HUDEP-2 (cell line): ENCODE measurements at regions not wholly inside any gene's neighbourhood (a gene's known extent, or its start where the extent isn't known, plus 50 kb on each side); places are given as distances from the start of the nearest gene placed in this dataset.
"Not testable (repeated sequence)": the region's sequence is repeated elsewhere in the genome, so short reads cannot be mapped to it uniquely, and the experiment has no call there.

ENCODE experiments used
- DNase-seq, 76 experiments: peaks; one replicate each; lab custom pipeline; 2025; ENCODE audit not compliant: unreplicated experiment in 76 of 76; lab: John Stamatoyannopoulos, UW

GRCh38 chr22:33971561-33971961 lies 51.3 kb upstream of the LARGE1 start:
- no peak for DNase-seq

GRCh38 chr22:33975841-33976240 lies 55.6 kb upstream of the LARGE1 start:
- DNase-seq, result no peak

DNA sequence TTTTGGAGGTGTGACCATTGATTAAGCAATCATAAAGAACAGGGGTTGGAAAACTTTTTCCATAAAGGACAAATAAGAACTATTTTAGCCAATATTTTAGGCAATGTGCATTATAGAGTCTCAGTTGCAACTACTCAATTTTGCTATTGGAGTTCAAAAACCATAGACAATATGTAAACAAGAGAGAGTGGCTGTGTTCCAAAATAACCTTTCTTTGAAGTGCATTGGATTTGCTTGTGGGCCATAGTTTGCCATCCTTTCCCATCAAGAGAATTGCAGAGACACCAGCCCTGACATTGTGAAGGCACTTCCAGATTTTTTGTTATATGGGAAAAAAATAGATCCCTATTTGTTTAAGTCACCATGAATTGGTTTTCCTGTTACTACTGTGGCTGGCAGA lies 63.3 kb upstream of the LARGE1 start:
- DNase-seq, result no peak

- DNase-seq, result no peak
Observed at GRCh38 chr22:33984211-33984610, 63.9 kb upstream of the LARGE1 start.

- DNase-seq, result no peak
Observed at GRCh38 chr22:33984656-33985285, 64.5 kb upstream of the LARGE1 start.

GRCh38 chr22:33985506-33985905 lies 65.2 kb upstream of the LARGE1 start:
- no peak for DNase-seq

- DNase-seq, result no peak
Observed at GRCh38 chr22:33986167-33986771, 66.0 kb upstream of the LARGE1 start.

DNA sequence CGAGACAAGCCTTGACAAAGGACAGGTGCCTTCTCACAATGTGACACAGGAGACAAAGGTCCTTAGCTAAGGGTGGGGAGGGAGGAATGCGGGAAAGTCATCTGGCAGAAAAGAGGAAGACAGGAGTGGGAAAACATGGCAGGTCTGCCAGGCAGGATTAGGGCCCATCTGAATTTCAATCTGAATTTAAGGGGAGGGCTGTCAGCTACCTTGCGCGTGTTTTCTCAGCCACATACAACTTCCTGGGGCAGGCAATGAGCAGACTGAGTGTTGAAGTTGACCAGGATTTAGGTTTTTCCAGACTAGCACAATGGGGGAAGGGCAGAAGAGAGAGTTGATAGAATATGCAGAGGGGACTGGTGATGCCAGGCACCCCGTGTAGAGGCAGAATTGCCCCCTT lies 66.7 kb upstream of the LARGE1 start:
- DNase-seq, result no peak

GRCh38 chr22:33989263-33989662 lies 69.0 kb upstream of the LARGE1 start:
- not testable (repeated sequence) for DNase-seq

DNA sequence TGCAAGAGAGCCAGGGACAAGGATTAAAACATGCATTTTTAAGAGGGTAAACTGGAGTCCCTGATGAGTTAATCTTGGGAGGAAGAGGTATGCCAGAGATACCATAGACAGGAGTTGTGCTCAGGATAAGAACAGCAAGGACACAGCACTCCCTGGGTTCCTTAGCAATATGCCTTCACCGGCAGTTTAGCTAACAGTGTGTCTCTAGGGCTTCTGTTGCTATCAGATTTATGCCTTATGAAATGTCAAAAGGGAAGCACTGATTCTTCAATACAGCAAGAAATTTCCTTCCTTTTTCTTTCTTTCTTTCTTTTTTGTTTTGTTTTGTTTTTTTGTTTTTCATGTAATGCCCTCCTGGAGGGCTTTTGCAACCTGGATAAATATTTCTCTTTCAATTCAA lies 71.3 kb upstream of the LARGE1 start:
- DNase-seq, result no peak

- DNase-seq, result no peak
Observed at GRCh38 chr22:33996824-33997223, 76.5 kb upstream of the LARGE1 start.

DNA sequence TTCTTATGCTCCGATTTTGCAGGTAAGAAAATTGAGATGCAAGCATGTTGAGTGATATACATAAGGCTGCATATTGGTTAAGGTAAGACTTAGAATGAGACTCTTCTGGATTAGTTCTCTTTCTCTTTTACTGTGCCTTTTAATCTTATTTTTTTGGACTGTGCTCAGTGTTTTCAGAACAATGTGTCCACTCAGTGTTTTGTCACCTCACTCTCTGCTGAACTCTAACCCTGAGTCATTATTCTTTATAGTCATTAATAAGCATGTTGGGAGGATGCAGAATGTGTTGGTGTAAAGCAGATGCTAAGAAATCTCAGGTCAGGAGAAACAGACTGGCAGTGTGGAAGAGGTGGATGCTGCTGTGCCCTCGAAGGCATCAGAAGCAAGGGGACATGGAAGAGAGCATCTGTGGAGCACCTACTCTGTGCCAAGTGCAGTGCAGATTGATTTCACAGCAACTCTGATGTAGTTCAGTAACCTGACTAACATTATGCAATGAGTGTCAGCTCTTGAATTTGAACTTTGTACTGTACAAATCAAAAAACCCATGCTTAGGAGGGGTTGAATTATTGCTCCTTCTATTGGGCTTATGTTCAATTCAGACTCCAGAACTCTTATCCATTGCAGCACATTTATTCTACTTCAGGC lies 80.7 kb upstream of the LARGE1 start:
- no peak for DNase-seq

DNA sequence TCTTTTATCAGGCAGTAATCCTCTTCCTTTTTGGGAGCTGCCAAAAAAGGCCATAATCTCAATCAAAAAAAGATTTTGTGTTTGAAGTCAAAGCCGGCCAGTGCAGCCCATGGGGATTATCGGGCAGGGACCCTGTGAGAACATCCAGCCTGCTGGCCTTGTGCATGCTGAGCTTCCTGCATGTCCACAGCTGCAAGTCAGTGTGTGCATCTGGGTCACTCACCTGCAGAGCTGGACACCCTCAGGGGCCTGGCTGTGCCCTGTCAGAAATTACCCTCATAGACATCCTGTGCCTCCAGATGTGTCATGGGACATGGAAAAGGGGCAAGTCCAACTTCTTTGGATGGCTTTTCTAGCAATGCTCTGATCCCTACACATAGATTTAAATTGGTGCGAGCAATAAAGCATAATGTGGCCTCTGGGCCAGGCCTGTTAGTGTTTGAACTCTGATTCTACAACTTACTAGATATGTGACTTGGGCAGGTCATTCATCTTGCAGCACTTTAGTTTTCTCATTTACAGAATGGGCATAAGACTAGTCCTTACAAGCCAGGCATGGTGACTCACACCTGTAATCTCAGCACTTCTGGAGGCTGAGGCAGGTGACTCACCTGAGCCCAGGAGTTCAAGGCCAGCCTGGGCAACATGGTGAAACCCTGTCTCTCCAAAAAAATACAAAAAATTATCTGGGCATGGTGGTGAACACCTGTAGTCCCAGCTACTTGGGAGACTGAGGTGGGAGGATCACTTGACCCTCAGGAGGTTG lies 81.6 kb upstream of the LARGE1 start:
- DNase-seq, result no peak

- no peak for DNase-seq
Observed at GRCh38 chr22:34004058-34004457, 83.8 kb upstream of the LARGE1 start.

DNA sequence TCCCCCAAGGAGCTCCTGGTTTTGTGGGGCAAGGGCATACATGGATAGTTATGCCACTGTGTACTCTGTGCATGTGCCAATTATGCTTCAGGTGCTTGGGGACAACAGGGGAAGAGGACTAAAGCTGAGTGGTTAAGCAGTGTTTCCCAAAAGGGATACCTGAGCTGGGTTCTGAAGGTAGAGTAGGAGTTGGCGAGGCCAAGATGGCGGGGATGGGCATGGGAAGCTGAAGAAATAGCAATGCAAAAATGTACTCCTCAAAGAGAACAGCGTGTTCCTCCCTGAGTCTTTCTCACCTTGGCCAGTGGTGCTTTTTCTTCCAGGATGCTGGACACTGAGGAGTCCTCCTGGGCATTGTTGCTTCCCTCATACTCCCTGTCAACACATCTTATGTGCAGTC lies 90.0 kb upstream of the LARGE1 start:
- DNase-seq, result no peak

- DNase-seq, result no peak
Observed at GRCh38 chr22:34015642-34016041, 95.4 kb upstream of the LARGE1 start.

DNA sequence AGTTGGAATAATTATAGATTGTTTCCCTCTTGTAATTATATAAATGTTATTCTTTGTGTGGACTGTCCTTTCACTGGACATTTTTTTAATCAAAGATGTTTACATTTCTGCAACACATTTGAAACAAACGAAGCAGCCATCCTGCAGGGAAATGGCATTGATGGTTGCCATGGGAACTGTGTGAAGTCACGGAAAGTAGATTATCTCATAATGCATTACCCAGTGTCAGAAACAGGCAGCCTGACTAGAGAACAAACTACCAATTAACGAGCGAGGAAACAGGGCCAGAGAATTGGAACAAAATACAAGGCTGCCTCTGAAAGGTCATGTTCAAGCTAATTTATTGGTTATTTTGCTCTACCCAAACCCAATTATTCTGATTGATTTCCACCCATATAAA lies 96.9 kb upstream of the LARGE1 start:
- no peak for DNase-seq

DNA sequence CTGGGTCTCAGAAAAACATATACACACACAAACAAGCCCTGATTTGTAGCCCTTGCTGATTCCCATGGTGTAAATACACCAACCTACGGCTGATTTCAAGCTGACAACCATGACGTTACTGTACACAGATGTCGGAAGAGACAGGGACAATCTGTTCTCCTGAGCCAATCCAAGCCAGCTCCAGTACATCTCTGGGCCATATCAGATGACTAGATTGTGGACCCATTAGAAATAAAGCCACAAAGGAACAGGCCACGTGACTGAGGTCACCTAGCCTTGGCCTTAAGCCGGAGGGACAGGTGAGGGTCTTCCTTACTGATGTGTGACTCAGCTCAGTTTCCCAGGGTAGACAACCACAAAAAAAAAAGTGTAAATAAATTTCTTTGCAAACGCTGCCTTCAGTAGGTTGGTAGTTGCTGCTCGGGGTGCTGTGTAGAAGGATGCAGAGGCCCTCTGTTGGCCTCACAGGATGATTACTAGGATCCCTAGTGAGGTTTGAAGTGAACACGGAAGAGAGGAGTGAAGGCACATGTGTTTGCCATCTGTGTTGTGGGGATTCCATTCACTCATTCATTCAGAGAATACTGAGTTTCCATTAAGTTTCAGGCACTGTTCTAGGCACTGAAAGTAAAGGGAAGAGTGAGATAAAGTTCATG lies 99.0 kb upstream of the LARGE1 start:
- no peak for DNase-seq

GRCh38 chr22:34035209-34035608 lies 114.9 kb upstream of the LARGE1 start:
- no peak for DNase-seq

DNA sequence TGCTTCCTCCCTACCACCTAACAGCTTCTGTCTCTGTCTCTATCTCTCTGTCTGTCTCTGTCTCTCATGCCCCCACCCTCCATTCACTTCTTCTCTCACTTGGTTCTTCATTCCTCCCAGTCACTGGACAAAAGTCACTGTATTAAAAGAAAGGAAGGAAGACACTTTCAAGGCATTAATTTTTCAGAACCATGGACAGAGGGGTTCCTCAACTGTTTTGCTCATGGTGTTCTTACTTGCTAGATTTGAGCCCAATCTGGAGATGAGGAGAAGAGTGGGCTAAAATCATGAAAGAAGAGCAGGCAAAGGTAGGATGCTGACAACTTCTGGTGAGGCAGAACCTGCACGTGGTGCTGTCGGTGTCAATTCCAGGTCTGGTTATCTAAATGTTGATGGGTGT lies 116.7 kb upstream of the LARGE1 start:
- DNase-seq, result no peak
